ENCODE measurements at regions not wholly inside any gene's neighbourhood (a gene's known extent, or its start where the extent isn't known, plus 50 kb on each side); places are given as distances from the start of the nearest gene placed in this dataset.

- TF ChIP-seq CTCF (IDR thresholded peaks at IDR 0.05; ENCODE audit: insufficient read depth, missing control alignments), result no peak
- FAIRE-seq (no peak), DNase-seq (ENCODE audit: insufficient read length, low spot score) (no peak)
These were observed 115.7 kb upstream of the OSR1 start for GRCh38 chr2:19474128-19474527.

GRCh38 chr2:19473350-19473749 lies 114.9 kb upstream of the OSR1 start:
- no peak for DNase-seq (ENCODE audit: insufficient read length, low spot score)
- TF ChIP-seq CTCF (IDR thresholded peaks at IDR 0.05; ENCODE audit: insufficient read depth, missing control alignments), result no peak
- no peak for FAIRE-seq

- FAIRE-seq, result no peak
- DNase-seq (ENCODE audit: insufficient read length, low spot score), result no peak
- no peak for TF ChIP-seq CTCF (IDR thresholded peaks at IDR 0.05; ENCODE audit: insufficient read depth, missing control alignments)
These were observed 114.1 kb upstream of the OSR1 start for GRCh38 chr2:19472391-19472978.

- no peak for FAIRE-seq
- no peak for DNase-seq (ENCODE audit: insufficient read length, low spot score)
- no peak for TF ChIP-seq CTCF (IDR thresholded peaks at IDR 0.05; ENCODE audit: insufficient read depth, missing control alignments)
These were observed 113.1 kb upstream of the OSR1 start for GRCh38 chr2:19471491-19471890.

GRCh38 chr2:19465978-19466377 lies 107.6 kb upstream of the OSR1 start:
- no peak for FAIRE-seq
- TF ChIP-seq CTCF (IDR thresholded peaks at IDR 0.05; ENCODE audit: insufficient read depth, missing control alignments), result no peak
- no peak for DNase-seq (ENCODE audit: insufficient read length, low spot score)

- FAIRE-seq (no peak), DNase-seq (ENCODE audit: insufficient read length, low spot score) (no peak)
- no peak for TF ChIP-seq CTCF (IDR thresholded peaks at IDR 0.05; ENCODE audit: insufficient read depth, missing control alignments)
These were observed 103.8 kb upstream of the OSR1 start for GRCh38 chr2:19462256-19462645.

- no peak for FAIRE-seq
- no peak for DNase-seq (ENCODE audit: insufficient read length, low spot score)
- TF ChIP-seq CTCF (IDR thresholded peaks at IDR 0.05; ENCODE audit: insufficient read depth, missing control alignments), result no peak
These were observed 103.3 kb upstream of the OSR1 start for GRCh38 chr2:19461504-19462255.
